Muscle of arm (tissue), 1 donor: ENCODE measurements at regions not wholly inside any gene's neighbourhood (a gene's known extent, or its start where the extent isn't known, plus 50 kb on each side); places are given as distances from the start of the nearest gene placed in this dataset.

Source experiments
- DNase-seq: peaks from one replicate; pipeline ENCODE4 v3.0.0-alpha.2; 2013

DNA sequence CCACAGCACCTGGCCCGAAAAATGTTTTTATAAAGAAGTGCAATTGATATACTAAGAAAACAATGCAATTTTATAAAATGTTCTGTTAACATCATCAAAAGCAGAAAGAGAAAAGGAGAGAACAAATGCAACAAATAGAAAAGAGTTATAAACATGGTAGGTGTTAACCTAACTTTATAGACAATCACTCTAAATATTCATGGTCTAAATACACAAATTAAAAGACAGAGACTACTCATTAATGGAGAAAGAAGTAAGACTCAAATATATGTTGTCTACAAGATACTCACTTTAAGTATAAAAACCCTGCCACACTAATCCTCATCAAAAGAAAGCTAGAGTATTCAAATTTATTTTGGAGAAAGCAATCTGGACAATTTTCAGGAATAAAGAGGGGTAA lies 425.3 kb upstream of the ANKRD30A start:
- no peak for DNase-seq

DNA sequence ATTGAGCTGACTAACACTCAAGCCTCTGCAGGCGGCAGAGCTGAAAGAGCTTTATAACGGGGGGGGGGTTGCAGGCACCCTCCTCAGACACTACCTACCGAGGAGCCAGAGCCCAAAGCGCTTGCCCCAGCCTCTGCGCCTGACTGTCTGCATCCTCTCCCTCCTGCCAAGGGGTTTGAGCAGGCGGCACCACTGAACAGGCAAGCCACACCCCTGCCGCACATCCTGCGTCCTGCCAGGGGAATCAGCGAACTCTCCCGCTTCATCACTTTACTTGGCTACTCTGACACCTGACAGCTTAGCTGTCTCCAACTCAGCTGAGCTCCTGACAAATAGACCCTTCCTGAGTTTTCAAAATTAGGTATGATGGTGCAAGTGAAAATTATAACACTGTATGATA lies 432.6 kb upstream of the ANKRD30A start:
- DNase-seq = no peak

DNA sequence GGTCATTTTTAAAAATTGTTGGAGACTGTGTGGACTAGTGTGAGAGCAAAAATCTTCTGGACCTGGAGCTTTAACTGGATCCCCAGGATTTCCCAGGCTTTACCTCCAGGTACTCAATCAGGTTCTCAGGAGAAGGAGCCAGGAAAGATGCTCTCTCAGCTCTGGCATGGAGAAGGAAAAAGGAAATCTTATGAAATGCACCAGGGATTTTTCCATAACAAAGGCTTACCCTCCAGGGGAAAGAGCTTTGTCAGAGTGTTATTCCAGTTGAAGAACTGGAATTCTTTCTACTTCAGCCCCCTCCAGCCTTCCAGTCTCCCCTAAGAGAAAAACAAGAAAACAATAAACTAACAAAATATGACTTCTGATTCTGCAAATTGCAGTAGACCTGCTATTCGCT lies 436.7 kb upstream of the ANKRD30A start:
- DNase-seq = no peak

DNA sequence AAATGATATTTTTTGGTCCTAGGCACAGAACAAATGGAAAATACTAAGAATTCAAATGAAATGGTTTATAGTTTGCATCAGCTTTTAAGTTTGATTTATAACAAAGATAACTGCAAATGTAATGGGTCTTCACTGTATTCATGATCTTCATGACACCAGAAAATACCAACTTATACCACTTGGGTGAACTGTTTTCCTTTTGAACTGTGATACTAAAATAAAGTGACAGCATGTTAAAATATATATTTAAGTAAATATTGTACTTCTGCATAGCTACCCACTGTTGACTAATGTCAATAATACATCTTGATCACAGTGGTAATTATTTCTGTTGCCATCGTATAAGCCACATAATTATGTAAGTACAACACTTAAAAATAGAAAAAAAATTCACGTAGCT lies 442.0 kb upstream of the ANKRD30A start:
- DNase-seq = no peak

DNA sequence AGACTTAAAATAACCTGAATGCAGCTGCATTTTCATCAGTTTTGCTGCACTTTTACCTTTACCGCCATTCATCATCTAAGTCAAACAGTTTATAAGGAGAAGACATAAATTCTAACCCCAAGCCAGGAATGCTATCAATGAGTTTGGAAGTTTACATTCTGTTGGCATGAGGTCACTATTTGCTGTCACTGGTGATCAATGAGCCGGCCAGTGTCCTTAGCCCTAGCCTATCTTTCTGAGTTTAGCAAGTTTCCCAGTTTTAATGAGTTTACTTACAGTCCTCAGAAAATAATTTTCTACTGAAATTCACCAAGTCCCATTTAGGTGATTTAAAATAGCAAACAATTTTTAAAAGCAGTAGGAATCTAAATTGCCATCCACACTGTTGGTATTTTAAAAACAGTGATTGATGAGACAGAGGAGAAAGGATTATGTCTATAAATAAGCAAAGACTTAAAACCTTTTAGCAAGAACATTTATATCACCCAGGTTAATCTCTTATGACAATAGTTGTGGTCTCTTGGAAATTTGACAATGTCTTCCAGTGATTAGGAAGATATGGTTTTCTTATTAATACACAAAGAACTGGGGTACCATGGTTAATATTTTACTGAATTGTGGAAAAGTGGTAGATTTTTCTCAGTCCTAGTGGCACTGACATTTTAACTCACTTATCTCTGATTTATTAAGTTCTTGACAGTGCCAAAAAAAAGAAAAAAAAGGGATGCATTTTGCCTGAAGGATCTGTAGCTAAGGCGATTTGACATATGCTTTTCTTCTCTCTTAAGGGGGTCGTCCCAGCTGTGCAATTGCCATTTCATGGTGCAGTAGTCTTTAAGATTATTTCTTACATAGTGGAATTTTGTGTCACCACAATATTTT lies 443.4 kb upstream of the ANKRD30A start:
- DNase-seq = no peak

DNA sequence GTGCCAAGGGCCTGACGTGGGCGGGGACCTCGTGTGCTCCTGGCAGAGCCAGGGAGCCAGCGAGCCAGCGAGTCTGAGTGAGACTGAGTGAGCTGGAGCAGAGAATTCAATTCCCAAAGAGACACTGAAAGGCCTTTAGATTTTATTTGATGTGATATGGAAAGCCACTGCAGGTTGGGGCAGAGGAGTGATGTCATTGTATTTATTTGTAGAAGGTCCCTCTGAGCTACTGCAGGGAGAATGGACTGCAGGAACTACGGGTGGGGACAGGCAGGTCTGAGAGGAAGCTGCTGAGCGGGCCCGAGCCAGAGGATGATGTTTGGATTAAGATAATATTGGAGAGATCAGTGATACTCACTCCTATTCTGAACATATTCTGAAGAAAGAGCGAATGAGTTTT lies 445.8 kb upstream of the ANKRD30A start:
- no peak for DNase-seq

DNA sequence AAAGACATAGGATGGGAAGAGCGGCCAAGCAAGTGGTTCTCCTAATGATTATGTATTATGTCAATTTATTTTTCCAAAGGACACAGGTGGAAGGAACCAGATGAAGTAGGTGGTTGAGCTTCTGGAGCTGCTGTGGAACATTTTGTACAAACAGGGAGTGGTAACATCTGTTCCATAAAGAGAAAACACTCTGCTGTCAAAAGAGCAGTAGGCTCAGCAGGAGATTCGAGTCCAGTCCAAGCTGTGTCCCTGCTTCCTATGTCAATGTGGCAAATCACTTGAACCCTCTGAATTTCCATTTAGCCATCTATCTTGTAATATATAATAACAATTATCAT lies 448.0 kb upstream of the ANKRD30A start:
- DNase-seq = no peak

DNA sequence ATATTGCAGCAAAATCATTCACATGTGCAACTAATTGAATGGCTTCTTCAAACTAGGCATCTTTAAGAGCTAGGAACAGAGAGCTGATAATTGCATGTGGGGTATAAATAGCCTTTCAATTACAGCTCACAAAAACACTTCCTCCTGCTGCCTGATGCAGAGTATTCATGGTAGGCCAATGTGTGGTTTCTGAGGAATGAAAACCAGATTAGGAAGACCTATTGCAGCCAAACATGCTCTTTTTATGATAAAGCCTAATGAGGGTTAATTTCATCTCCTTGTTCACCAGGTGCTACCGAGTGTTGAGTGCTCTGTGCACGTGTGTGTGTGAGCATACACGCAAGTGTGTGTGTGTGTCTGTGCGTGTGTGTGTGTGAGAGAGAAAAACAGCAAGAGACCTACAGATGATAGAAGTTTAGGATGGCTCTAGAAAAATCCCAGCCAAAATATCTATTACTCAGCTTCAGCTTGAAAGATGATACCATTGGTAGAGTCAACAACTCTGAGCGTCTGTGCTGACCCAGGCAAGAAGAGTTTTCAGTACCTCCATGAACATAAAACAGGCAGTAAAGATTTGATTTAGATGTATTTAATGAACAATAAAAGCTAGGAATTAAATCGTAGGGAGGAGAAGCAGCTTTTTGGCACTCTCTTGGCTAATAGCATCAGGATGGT lies 448.5 kb upstream of the ANKRD30A start:
- DNase-seq = no peak

DNA sequence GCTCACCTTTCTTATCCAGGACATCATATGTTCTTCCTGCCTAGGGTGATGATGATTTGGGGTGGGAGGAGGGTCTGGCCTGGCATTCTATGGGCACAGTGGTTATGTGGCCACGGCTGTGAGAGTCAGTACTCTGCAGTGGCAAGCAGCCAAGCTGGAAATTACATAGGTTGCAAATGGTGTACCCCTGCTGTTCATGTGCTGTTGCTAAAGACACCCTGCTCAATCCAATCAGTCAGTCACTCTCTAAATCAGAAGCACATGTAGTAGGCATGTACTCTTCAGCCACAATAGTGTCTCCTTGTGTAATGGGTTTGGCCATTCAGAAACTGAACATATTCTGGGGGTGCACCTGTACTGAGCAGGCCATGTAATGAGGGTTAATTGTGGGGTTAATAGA lies 449.1 kb upstream of the ANKRD30A start:
- no peak for DNase-seq

DNA sequence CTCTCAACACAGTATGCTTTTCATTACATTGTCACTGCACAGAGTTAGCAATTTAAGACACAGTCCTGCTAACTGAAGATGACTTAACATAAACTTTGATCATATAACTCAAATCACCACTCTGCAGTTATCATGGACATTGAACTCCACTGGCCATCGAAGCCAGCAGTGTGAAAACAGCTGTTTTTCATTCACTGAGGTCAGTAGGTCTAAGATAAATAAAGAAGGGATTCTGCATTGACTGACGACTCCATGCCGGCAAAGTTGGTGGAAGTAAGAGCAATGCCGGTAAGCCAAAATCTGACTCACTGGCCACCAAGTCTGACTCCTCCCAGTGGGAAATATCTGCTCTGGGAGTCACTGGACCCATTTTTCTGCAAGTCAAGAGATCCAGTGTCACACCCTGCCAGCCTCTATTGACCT lies 449.9 kb upstream of the ANKRD30A start:
- no peak for DNase-seq

DNA sequence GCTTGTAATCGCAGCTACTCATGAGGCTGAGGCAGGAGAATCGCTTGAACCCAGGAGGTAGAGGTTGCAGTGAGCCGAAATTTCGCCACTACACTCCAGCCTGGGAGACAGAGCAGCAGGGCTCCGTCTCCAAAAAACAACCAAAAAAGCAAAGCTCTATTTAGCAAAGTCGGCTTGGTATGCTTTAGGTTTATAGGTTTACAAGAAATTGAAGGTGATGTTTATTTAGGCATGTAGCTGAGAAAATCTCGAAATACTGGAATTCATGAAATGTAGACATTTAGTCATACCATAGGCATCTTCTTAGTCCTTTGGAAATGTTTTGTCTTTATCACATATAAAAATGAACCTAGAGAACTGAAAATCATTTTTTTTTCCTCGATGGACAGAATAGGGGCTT lies 453.8 kb upstream of the ANKRD30A start:
- DNase-seq = no peak

DNA sequence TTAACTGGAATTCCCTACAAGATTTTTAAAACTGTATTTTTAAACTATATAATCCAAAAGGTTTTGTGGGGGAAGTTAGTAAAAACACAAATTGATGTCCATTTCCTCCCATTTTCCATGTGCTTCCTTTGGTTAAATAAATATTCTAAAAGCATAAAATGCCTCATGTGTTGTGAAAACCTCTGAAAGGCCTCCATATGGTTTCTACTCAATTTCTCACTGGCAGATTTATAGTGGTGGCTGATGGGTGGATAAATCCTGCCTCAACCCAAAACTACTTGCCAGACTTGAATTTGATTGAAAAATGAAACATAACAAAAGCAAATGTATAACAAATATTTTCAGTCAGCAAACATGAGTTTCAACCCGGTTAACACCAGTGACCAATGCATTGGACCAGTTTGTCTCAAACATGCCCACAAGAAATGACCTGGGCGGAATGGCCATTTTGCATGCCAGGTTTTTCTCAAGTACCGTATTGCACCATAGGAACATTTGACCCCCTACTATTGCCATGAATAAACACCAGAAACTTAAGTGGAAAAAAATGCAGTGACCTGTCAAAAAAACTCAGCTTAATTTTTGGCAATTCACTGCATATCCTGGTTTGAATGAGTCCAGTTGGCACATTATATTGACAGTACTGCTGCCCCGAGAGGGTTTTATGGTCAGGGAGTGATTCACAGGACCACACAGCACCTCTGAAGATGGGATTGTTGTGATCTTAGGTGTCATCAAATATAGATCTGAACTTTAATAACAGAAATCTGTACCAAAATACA lies 454.6 kb upstream of the ANKRD30A start:
- no peak for DNase-seq

DNA sequence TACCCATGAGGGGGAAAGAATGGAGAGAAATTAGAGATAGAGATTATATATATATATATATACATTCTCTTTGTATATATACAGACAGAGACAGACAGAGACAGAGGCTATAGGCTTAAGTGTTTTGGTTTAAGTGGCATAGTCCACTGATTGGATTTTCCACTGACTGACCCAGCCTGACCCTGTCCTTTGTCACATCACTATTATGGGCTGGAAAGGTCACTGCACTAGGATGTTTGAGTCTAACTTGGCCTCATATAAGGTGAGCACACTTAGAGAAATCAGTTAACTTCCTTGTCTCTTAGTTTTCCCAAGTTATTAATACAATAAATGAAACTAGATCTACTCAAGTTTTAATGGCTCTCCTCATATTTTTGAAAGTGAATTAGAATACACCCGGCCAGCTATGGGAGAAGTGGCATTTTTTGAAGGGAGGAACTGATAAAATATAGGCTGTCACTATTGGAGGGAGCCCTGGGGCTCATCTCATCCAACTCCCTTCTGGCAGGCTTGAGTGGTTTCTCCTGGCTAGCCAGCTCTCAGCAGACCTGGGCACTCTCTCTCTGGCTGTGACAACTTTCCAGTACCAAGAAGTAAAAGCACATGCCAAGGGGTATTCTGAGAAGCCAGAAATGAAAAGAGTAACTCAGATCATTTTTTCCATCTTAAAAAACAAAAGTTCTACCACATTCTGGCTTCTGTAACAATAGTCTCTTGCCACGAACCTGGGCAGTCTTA lies 455.6 kb upstream of the ANKRD30A start:
- DNase-seq = peak; percentile 21

DNA sequence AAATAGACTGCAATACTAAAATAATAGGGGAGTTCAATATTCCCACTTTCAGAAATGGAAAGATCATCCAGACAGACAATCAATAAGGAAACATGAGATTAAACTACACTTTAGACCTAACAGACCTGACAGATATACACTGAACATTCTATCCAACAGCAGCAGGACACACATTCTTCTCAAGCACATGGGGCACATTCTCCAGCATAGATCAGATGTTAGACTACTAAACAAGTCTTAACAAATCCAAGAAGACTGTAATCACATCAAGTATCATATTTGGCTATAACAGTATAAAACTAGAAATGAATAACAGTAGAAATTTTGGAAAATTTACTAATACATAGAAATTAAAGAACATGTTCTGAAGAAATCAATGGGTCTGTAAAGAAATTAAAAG lies 458.9 kb upstream of the ANKRD30A start:
- no peak for DNase-seq

DNA sequence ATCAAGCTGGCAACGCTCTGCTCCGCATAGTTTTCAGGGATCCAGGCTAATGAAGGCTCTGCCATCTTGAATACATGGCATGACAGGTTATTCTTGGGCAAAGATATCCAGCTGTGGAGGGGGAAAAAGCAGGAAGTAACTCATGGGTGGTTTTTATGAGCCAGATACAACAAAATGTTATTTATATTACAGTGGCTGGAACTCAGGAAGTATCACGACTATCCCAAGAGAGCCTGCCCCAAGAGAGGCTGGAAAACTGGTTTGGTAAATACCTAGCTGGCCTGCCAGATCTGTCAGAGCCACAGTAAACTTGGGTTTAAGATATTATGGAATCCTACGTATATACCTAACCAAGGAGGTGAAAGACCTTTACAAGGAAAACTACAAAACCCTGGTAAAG lies 462.8 kb upstream of the ANKRD30A start:
- no peak for DNase-seq

DNA sequence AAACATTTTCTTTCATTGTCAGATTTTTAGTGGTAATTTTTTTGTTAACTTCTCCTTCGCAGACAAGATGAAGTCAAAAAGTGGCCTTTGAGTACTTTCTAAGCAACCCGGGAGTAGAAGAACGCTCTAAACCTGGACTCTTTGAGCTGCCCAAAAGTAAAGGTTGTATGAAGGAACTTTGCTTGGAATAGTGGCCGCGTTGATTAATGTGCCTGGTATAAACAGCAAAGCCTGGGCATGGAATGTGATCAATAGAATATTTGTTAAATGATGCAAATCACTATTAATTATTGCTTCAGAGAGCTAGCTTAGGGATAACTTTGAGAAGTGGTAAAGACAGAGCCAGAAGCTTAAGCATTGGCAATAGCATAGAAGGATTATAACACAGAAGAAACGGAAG lies 475.1 kb upstream of the ANKRD30A start:
- no peak for DNase-seq

DNA sequence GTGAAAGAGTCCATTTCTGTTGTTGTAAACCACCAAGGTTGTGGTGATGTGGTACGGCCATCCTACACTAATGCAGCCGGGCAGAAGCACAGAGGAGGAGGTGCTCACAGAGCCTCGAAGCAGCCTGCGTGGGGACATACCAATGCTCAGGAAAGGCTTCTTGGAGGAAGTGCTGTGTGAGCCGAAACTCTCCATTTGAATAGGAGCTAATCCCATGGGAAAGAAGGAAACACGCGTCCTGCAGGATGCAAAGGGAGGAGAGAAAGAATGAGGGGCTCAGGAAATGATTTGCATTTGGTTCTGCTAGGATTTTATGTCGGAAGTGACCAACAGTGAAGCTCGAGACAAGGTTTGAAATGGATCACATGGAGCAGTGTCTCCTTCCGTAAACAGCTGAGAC lies 477.9 kb upstream of the ANKRD30A start:
- no peak for DNase-seq

DNA sequence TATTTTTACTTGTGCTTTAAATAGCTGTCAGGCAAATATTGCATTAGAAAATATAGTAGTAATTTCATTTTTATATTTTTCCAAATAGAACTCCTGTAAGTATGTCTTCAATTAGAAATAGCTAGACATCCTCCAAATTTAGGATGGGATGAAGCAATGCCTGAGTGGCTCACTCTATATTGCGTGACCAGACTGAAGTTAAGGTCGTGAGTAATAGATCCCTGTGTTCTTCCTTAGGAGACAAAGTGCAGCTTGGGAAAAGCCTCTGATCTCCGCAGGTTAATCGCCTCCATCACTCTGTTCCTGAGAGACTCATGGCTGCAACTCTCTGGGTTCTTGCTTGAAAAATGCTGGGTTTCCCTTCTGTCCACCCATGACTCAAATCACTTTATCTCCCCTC lies 484.8 kb upstream of the ANKRD30A start:
- no peak for DNase-seq

DNA sequence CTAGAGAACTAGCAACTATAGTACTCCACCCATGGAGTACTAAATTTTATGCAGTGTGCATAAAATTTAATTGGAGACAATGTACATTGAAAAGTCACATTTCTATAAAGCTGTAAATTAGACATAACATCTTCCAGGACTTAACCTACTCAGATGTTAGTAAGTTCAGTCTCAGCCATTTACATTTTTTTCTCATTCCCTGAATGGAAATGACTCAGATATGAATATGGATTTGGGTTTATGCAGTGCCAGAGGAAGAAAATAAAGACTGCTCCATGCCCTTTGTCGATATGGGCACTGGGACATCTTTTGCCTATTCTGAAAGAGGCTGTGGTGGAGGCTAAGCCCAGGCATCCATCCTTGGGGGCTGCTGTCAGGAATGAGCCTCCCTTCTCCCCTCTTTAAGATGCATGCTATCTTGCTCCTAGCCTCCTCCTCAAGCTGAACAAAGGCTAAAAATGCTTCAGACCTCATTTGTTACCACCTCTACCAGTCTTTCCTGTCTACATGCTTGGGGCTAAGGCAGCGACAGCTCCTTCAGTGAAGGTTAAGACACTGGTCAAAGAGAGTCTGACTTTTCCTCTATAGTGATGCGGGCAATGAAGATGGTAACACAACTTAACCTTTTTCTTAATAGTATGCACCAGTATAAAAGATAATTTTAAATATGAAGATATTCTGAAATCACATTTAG lies 486.8 kb upstream of the ANKRD30A start:
- DNase-seq = no peak

DNA sequence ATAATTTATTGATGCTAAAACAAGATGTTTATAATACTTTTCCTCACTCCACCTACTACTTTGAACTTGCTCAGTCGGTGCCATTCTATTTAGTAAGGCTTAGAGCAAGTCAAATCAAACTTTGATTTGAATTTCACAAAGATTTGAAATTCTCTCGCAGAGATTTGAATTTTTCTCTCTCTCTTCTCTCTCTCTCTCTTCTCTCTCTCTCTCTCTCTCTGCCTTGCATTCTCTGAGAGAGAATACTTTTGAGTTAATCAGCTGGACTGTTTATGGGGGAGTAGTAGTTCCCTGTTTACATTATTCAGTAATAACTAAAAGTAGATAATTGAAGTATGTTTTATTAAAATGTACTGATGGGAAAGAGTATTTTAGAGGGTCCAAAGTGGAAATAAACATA lies 488.5 kb upstream of the ANKRD30A start:
- DNase-seq = no peak

DNA sequence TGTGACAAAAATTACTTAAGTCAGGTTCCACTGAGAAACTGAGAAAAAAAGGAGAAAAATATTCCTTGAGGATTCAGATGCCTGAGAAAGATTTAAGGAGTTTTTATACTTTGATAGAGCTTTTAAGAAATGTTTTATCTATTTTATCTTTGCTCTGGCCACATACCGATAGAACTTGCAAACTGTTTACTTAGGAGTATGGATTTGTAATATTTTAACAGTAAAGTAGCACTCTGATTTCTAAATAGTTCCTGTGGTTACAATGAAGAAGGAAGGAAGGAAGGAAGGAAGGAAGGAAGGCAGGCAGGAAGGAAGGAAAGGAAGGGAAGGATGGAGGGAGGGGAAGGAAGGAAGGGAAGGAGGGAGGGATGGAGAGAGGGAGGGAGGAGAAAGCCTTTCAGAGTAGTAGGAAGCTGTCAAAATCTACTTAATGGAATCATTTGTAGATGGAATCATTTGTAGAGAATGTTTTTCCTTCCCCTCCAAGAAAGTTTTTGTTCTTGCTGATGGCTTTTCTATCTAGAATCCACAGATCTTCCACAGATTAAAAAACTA lies 489.0 kb upstream of the ANKRD30A start:
- DNase-seq = no peak
